PFSK-1 (cell line): ENCODE measurements at regions not wholly inside any gene's neighbourhood (a gene's known extent, or its start where the extent isn't known, plus 50 kb on each side); places are given as distances from the start of the nearest gene placed in this dataset.

Experiments used
- POLR2AphosphoS5 ChIP-seq: IDR thresholded peaks from 2 replicates; pipeline ENCODE4 v1.6.1; 2012; ENCODE audit warnings: low read depth, mild to moderate bottlenecking, control low read depth, low read length, moderate library complexity
- TF ChIP-seq, protein P1 (sequence below), 2 experiments: IDR thresholded peaks; 2 replicates each; pipeline versions ENCODE4 v1.6.1 to v1.8.0; 2011 to 2012; ENCODE audit warnings: low read depth in 2 of 2, low read length in 2 of 2, control low read depth in 1 of 2, inconsistent platforms in 1 of 2, mild to moderate bottlenecking in 1 of 2, moderate library complexity in 1 of 2; ENCODE audit not compliant: insufficient read depth in 1 of 2

DNA sequence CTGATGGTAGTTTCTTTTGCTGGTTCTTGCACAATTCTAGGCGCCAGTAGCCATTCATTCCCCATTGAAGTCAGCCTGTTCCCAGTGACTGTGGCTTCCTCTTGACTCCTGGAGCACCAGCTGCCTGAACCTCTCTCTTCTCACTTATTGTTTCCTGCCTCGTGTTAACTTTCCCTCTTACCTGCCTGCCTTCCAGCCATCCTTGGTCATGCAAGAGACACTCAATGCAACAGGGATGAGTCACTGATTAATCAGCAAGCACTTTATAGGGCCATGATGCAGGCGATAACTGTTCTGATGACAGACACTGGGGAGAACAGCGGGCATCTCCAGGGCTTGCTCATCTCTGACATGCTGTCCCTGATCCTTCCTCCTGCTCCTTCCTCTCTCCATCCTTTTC, 122.0 kb downstream of the PLCE1 start:
- TF ChIP-seq, protein P1, sequence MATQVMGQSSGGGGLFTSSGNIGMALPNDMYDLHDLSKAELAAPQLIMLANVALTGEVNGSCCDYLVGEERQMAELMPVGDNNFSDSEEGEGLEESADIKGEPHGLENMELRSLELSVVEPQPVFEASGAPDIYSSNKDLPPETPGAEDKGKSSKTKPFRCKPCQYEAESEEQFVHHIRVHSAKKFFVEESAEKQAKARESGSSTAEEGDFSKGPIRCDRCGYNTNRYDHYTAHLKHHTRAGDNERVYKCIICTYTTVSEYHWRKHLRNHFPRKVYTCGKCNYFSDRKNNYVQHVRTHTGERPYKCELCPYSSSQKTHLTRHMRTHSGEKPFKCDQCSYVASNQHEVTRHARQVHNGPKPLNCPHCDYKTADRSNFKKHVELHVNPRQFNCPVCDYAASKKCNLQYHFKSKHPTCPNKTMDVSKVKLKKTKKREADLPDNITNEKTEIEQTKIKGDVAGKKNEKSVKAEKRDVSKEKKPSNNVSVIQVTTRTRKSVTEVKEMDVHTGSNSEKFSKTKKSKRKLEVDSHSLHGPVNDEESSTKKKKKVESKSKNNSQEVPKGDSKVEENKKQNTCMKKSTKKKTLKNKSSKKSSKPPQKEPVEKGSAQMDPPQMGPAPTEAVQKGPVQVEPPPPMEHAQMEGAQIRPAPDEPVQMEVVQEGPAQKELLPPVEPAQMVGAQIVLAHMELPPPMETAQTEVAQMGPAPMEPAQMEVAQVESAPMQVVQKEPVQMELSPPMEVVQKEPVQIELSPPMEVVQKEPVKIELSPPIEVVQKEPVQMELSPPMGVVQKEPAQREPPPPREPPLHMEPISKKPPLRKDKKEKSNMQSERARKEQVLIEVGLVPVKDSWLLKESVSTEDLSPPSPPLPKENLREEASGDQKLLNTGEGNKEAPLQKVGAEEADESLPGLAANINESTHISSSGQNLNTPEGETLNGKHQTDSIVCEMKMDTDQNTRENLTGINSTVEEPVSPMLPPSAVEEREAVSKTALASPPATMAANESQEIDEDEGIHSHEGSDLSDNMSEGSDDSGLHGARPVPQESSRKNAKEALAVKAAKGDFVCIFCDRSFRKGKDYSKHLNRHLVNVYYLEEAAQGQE (IDR thresholded peaks at IDR 0.05; ENCODE audit: insufficient read depth in 1 of 2, low read depth in 2 of 2, low read length in 2 of 2) = no peak
- TF ChIP-seq POLR2AphosphoS5 = no peak
